Loucy (cell line): ENCODE measurements at regions not wholly inside any gene's neighbourhood (a gene's known extent, or its start where the extent isn't known, plus 50 kb on each side); places are given as distances from the start of the nearest gene placed in this dataset.

Experiments
- CTCF ChIP-seq: fragments of 200-600 bp; sonication (generic); conservative IDR thresholded peaks from 2 replicates; pipeline ENCODE4 v1.5.1; 2014; ENCODE audit warnings: mild to moderate bottlenecking, antibody characterized with exemption, low read length
- EZH2phosphoT487 ChIP-seq: fragments of 200-600 bp; IDR thresholded peaks from 2 replicates; pipeline ENCODE4 v1.6.1; 2018; ENCODE audit warnings: antibody characterized with exemption, mild to moderate bottlenecking, moderate library complexity, borderline replicate concordance

DNA sequence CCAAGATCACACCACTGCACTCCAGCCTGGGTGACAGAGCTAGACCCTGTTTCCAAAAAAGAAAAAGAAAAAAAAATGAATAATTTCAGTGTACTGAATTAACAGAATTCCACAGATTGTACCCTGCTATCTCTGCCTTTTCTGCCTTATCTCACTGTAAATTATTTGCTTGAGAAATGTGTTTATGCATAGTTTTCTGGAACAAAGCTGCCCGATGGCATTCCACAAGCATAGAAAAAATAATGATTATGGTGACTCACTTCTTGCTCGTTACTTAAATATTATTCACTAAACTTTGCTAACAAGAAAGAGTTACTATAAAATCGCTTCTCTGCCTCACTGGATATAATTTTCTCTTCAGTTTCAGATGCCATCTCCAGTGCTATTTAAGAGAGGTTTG is 88.7 kb upstream of the FAM169A start:
- TF ChIP-seq CTCF (no peak), EZH2phosphoT487 (no peak)
